ENCODE measurements at regions not wholly inside any gene's neighbourhood (a gene's known extent, or its start where the extent isn't known, plus 50 kb on each side); places are given as distances from the start of the nearest gene placed in this dataset.
A peak's percentile ranks its signal among the peaks of the same experiment; 100 is the strongest.

- DNase-seq, result no peak
Observed at GRCh38 chr3:99176169-99176964, 274.9 kb upstream of the DCBLD2 start.

GRCh38 chr3:99175276-99175812 lies 273.8 kb upstream of the DCBLD2 start:
- no peak for DNase-seq

- peak; percentile 3 for DNase-seq
Observed at GRCh38 chr3:99172736-99173657, 271.5 kb upstream of the DCBLD2 start.

DNA sequence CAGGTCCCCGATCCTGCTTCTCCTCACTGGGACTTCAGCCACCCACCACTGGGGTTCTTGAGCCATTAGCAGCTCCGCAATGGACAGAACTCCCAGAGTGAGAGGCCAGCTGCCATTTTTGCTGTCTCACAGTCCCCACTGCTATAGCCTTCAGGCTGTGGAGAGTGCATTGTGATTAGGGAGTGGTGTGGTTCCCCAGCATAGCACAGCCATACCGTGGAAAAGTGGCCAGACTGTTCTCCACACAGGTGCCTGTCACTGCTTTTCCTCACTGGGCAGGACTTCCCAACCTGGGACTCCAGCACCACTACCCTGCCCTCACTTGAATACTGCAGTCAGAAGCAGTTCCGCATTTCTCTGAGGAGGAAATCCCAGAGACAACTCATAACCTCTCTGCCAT lies 270.3 kb upstream of the DCBLD2 start:
- no peak for DNase-seq

DNA sequence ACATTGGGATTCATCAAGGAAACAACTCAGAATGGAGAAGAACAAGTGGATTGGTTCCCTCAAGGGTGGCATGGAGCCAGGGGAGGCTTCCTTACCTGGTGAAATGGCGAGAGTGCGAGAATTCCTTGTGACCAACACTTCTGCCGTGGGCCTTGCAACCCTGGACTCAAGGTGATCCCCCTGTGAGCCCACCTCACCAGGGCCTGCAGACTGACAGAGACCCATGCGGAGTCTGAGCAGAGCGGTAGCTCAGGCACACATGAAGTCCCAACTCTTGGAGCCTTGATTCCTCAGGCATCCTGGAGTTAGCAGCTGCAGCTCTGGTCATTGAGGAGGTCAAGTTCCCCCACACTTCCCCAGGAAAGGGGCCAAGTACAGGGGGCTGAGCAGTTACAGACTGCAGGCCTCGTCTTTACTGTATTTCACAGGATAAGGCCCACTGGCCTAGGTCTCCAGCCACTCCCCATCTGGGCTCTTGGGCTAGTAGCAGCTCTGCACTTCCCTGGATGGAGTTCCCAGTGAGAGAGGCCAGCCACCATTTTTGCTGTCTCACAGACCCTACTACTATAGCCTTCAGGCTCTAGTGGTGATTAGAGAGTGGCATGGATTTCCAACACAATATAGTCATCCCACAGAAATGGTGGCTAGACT lies 269.5 kb upstream of the DCBLD2 start:
- DNase-seq, result no peak

GRCh38 chr3:99167071-99167470 lies 265.6 kb upstream of the DCBLD2 start:
- no peak for DNase-seq

DNA sequence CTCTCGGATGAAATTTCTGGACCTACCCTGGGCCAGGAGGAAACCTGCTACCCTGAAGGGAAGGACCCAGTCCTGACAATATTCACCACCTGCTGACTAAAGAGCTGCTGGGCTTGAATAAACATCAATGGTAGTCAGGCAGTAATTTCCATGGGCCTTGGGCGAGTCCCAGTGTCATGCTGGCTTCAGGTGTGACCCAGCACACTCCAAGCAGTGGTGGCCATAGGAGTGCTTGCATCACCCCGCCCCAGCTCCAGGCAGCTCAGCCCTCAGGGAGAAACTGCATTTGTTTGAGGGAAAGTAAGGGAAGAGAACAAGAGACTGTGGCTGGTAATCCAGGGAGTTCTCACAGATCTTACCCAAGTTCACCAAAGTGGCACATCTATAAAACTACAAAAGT lies 261.8 kb upstream of the DCBLD2 start:
- no peak for DNase-seq

GRCh38 chr3:99159220-99159762 lies 257.8 kb upstream of the DCBLD2 start:
- DNase-seq, result no peak

GRCh38 chr3:99145031-99145430 lies 243.5 kb upstream of the DCBLD2 start:
- no peak for DNase-seq

GRCh38 chr3:99143493-99143892 lies 242.0 kb upstream of the DCBLD2 start:
- DNase-seq, result no peak

DNA sequence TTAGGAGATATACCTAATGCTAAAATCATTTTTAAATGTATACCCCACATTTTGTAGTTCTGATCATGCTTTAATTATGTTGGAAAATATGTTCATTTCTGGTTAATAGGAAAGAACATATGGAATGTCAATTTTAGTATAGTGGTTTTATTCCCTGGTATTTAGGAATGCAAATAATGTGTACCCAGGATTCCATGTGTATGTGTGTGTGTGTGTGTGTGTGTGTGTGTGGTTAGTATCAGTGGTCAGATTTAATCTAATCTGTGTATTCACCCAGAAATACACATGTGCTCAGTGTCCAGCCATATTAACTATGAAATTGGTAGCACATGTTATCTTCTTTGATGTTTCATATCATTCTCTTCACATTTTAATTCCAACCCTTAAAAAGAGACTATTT lies 233.5 kb upstream of the DCBLD2 start:
- no peak for DNase-seq

DNA sequence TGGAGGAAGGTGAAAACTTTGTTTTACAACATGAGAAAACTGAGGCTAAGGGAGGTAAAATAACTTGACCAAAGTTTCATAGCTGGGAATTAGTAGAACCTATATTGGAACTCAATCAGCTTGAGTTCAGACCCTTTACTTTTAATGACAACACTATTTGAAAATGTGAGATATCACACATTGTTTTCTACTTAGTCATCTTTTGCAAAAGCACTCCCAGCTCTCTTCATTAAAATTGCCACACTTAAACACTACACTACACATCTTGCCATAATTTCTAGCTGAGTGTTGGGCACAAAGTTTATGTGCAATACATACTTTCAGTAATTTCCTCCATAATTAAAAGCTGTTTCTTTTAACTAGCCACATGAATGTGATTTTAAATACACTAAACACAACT lies 230.4 kb upstream of the DCBLD2 start:
- DNase-seq, result no peak

DNA sequence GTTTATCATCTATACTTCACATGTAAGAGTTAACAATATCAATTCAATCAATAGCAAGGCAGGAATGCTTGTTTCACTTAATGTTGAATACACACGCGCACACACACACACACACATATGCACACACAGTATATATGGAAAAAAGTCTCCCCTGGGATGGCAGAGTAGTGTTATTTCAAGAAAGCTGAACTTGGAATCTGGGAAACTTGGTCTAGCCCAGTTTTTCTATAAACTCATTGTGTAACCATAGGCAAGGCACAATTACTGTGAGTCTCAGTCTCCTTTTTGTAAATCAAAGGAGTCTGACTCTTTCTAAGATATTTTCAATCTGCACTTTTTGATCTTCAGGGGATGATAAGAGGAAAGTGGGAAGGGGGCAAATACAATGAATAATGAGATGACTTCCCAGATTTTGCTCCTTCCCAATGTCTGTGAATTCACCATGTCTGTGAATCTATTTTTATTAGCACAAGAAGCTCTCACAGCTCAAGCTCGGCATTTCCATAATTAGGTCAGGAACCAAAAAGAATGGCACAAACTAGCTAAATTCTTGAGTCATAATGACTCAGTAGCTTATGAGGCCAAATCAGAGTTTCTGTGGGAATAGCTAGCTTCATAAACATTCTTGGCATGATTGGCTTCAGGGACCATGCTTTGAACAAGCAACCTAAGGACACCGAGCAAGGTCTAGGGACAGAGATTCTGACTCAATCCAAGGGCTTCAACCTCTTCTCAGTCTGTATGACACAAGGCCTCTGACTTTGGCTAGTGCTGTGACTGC lies 227.4 kb upstream of the DCBLD2 start:
- DNase-seq, result no peak

- DNase-seq, result no peak
Observed at GRCh38 chr3:99128235-99128634, 226.7 kb upstream of the DCBLD2 start.

DNA sequence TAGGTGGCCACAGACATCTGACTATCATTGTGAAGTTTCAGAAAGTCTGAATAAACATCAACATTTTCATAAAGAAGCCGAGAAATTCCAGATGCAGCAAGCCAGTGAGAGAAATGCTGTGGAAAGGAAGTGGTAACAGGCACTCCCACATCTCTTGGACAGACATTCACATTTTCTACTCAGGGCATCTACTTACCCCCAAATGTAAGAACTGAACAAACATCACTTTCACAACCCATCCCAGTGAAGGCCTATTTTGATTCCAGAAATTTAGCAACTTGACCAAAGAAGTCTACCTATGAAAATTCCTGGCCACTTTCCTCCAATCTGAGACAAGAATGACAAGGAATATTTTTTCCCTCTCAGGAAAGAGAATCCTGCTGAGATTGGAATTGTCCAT lies 224.8 kb upstream of the DCBLD2 start:
- no peak for DNase-seq

DNA sequence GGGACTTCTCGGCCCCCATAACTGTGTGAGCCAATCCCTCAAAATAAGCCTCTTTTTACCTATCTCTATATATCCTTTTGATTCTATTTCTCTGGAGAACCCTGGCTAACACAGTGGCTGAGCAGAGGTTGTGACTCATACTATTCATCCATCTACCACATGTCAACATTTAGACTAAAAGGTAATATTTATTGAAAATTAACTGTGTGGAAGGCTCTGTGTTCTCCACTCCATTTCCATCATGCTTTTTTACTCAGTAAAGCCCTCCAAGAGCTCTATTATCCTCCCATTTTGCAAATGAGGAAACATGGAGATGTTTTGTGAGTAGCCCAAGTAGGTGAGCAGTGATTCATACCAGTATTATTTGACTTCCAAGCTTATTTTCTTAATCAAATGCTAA lies 217.9 kb upstream of the DCBLD2 start:
- DNase-seq, result no peak

DNA sequence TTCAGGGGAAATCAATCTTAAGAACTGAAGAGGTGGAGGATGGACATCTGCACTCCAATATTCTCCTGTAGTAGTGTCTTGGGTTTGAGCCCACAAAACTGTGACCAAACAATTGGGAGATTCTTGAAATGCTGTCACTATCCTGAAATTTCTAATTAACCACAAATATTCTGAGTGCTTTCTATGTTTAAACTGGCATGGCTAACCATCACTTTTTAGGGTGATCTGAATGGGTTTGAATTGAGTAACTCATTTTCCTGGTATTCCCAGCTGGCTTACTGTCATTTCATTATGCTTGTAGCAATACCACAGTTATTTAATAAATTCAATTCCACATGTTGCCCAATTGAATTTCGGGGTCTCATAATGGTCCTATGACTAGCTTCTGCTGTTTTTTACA lies 216.9 kb upstream of the DCBLD2 start:
- DNase-seq, result no peak

DNA sequence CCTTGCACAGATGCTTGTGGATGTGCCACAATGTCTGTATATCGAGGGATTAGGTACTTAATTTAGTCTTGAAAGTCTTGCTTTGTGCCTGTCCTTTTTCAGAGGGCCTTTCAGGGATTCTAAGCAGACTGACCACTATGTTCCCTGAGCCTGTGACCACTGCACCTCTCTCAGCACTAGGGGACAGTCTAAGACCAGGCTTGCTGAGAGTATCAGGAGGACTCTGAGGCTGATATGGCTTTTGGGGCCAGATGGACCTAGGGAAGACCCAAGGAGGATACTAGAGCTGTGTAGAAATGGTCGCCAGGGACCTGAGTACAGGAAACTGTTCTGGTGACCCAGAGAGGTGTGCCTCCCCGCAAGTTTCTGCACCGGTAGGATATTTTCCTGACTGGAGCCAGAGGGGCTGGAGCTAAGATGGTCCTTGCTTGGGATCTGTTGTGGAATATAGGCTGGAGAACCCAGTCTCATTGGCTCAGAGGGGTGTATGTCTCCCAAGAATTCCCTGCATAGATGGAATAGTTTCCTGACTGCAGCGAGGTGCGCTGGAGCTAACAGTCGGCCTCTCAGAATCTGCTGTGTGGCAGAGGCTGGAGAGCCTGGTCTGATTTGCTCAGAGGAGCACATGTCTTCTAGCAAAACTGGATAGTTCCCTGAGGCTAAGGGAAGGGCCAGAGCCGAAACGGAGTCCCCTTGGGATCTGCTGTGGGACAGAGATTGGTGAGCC lies 213.2 kb upstream of the DCBLD2 start:
- no peak for DNase-seq

DNA sequence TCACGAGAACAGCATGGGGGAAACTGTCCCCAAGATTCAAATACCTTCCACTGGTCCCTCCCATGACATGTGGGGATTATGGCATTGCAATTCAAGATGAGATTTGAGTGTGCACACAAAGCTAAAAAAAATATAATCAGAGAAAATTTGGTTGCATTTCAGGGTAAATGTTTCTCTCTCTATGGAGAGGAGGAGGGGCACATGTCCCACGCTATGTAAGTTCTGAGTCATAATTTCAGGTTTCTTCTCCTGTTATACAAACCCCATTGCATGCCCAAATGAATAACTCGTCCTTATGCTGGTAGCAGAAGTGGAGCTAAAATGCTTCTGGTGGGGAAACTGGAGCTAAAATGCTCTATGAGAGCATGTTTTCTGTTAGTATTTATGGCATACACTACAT lies 209.7 kb upstream of the DCBLD2 start:
- DNase-seq, result no peak

- DNase-seq, result no peak
Observed at GRCh38 chr3:99110401-99110800, 208.9 kb upstream of the DCBLD2 start.

DNA sequence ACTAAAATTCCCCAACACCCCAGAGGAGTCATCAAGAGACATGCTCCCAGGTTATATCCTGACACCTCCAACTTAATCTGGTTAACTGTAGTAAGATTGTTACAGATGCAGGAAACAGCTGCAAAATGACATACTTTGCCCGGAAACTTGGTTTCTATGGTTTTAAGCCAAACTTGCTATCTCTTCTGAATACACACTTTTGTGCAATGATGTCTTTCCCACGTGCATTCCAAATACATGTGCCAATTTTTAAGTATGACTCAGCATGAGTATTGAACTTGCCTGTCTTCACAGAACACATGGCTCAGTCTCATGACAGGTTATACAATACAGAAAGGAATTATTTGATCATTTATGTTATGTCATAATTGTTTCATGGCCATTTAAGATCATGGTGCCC lies 207.0 kb upstream of the DCBLD2 start:
- DNase-seq, result no peak

DNA sequence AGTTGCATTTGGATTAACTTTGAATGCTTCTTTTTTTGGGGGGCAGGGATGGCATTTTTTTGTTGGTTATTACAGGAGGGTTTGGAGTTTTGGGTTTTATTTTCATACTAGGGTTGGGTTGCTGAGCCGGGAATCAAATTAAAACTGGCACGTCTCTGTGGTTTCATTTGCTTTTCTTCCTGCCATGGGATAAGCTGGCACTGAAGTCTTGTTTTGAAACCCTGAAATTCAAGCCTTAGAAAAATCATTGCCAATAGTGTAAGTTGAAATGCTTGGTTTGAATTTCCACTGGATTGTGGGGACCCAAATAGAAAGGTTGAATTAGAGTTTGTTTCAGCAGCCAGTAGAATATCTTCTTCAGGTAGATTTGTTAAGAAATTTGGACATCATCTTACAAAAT lies 193.1 kb upstream of the DCBLD2 start:
- DNase-seq, result no peak
